ACC112 (cell line): ENCODE measurements at regions not wholly inside any gene's neighbourhood (a gene's known extent, or its start where the extent isn't known, plus 50 kb on each side); places are given as distances from the start of the nearest gene placed in this dataset.
A peak's percentile ranks its signal among the peaks of the same experiment; 100 is the strongest.

Experiments used
- H2AFZ ChIP-seq: fragments of 200-600 bp; sonication (generic); one replicate; pipeline ENCODE4 v1.6.0; 2017; ENCODE audit warnings: antibody characterized with exemption, low read length; ENCODE audit not compliant: unreplicated experiment
- H3K27ac ChIP-seq: fragments of 200-600 bp; sonication (generic); 2 replicates; pipeline ENCODE4 v1.5.1; 2014; ENCODE audit warnings: low read depth, mild to moderate bottlenecking, antibody characterized with exemption, low read length, moderate library complexity
- H3K27me3 ChIP-seq: fragments of 200-600 bp; sonication (generic); 2 replicates; pipeline ENCODE4 v1.6.1; 2014; ENCODE audit warnings: mild to moderate bottlenecking, antibody characterized with exemption, low read length, moderate library complexity, mixed read lengths; ENCODE audit not compliant: insufficient read depth
- H3K36me3 ChIP-seq: fragments of 200-600 bp; sonication (generic); 2 replicates; pipeline ENCODE4 v1.6.1; 2016; ENCODE audit warnings: mild to moderate bottlenecking, antibody characterized with exemption, low read length, moderate library complexity, mixed read lengths; ENCODE audit not compliant: insufficient read depth
- H3K4me1 ChIP-seq: fragments of 200-600 bp; sonication (generic); one replicate; pipeline ENCODE4 v1.6.1; 2016; ENCODE audit warnings: low read length, mixed read lengths; ENCODE audit not compliant: insufficient read depth, unreplicated experiment, control insufficient read depth
- H3K4me3 ChIP-seq: fragments of 200-600 bp; sonication (generic); 2 replicates; pipeline ENCODE4 v1.5.1; 2014; ENCODE audit warnings: mild to moderate bottlenecking, low read depth, low read length
- H3K79me2 ChIP-seq: fragments of 200-600 bp; sonication (generic); one replicate; pipeline ENCODE4 v1.6.0; 2016; ENCODE audit warnings: low read length; ENCODE audit not compliant: control insufficient read depth, unreplicated experiment, insufficient read depth

DNA sequence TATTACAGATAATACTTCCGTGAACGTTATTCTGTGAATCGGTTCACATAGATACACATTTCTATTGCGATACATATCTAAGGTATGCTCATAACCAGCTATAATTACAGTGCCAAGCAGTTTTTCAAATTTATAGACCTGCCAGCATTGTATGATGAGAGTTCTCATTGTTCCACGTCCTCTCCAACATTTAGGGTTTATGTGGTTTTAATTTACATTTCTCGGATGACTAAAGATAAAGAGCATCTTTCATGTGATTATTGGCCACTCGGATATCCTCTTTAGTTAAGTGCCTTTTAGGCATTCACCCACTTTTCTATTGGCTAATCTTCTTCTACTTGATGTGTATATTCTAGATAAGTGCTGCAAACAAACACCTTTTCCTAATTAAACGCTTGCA is 134.7 kb upstream of the CCDC54 start:
- Histone ChIP-seq H3K36me3 (peaks cover 12% of the 10 kb centered on the region; the same call in 1 of the 2 replicates), H3K27ac (no peak overlapping the region), H3K4me1 (peaks cover 26% of the 10 kb centered on the region), H3K27me3 (no peaks in the 10 kb centered on the region), H3K79me2 (peaks cover 49% of the 10 kb centered on the region), H2AFZ (no peak overlapping the region), H3K4me3 (peak overlapping the region; percentile 97)

DNA sequence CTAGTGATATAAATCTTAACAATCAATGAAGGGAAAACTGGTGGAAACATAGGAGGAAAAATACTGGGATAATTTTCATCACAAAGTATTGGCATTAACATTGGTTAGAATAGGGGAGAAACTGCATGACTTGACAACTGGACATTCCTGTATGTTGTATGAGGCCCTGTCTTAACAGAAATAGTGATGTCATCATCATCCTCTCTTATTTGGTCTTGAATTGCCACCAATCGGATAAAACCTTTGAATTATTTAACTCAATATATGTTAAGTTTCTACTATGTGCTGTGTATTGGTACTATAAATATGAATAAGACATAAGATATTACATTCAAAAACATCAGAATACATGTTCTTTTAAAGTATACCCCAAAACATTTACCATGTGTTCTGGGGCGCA is 130.1 kb upstream of the CCDC54 start:
- H3K27me3 ChIP-seq: no peaks in the 10 kb centered on the region
- no peak overlapping the region for H3K27ac ChIP-seq

DNA sequence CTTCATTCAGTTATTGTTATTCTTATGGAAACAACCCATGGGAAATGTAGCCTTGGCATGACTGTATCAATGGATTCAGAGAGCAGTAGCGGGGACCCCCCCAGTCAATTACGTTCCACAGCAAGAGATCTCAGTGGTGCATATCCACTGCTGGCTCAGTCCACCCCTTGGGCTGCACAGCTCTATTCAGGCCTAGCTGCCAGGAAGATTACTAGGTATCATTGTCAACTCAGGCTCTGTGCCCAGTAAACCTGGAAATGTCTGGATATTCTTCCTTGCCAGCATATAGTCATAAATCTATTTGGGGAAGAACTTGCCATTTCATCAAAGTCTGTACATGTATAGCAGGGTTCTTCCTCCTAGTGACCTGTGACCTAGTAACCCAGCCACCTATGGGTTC is 128.1 kb upstream of the CCDC54 start:
- H2AFZ ChIP-seq: no peak overlapping the region
- H3K79me2 ChIP-seq: peaks cover 5% of the 10 kb centered on the region
- no peak overlapping the region for H3K4me3 ChIP-seq
- H3K4me1 ChIP-seq: no peaks in the 10 kb centered on the region
- H3K27ac ChIP-seq: no peak overlapping the region
- peaks cover 18% of the 10 kb centered on the region for H3K36me3 ChIP-seq
- H3K27me3 ChIP-seq: no peaks in the 10 kb centered on the region

More for the DNA sequence above, 130.1 kb upstream of the CCDC54 start:
- H3K79me2 ChIP-seq: peaks cover 20% of the 10 kb centered on the region
- no peak overlapping the region for H3K4me3 ChIP-seq
- peaks cover 18% of the 10 kb centered on the region for H3K36me3 ChIP-seq
- peaks cover 6% of the 10 kb centered on the region for H3K4me1 ChIP-seq
- no peak overlapping the region for H2AFZ ChIP-seq

DNA sequence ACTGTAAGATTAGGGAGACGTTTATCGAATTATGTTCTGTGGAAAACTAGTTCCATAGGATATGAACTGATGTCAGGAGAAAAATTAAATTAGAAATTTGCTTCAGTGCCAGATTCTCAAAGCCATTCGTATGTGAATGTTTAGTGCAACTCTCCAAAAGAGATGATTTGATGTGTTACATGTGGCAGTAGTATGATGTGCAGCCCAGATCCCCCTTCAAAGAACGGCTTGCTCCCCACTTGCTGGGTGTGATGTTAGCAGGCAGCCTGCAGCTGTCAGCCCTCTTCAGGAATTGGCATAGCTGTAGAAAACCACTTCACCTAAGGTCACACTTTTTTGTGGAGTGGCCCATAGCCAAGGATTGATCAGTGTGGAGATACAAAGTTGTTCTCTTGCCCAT is 127.0 kb upstream of the CCDC54 start:
- H3K79me2 ChIP-seq: no peaks in the 10 kb centered on the region
- no peak overlapping the region for H2AFZ ChIP-seq
- peaks cover 18% of the 10 kb centered on the region for H3K36me3 ChIP-seq
- no peak overlapping the region for H3K4me3 ChIP-seq
- H3K27ac ChIP-seq: no peak overlapping the region
- no peaks in the 10 kb centered on the region for H3K27me3 ChIP-seq
- no peaks in the 10 kb centered on the region for H3K4me1 ChIP-seq

DNA sequence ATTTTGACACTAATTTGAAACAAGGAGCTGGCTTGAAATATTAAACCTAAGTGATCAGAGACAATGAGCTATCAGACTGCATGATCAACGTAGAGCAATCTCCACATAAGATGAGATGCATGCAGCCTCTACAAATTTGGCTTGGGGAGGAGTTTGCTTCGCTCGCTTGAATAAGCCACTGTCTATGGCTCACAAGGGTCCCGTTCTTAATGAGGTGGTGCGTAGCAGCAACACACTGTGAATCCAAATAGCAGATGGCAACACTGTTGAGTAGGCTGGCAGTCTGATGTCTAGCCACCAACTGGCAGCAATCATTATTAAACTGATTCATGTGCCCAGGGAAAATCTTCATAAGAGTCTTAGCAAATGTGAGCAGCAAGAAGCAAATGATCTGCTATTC is 125.4 kb upstream of the CCDC54 start:
- no peaks in the 10 kb centered on the region for H3K27me3 ChIP-seq
- no peak overlapping the region for H3K4me3 ChIP-seq
- peaks cover 9% of the 10 kb centered on the region; the same call in 1 of the 2 replicates for H3K36me3 ChIP-seq
- no peak overlapping the region for H2AFZ ChIP-seq
- H3K27ac ChIP-seq: no peak overlapping the region
- no peaks in the 10 kb centered on the region for H3K79me2 ChIP-seq
- no peaks in the 10 kb centered on the region for H3K4me1 ChIP-seq

DNA sequence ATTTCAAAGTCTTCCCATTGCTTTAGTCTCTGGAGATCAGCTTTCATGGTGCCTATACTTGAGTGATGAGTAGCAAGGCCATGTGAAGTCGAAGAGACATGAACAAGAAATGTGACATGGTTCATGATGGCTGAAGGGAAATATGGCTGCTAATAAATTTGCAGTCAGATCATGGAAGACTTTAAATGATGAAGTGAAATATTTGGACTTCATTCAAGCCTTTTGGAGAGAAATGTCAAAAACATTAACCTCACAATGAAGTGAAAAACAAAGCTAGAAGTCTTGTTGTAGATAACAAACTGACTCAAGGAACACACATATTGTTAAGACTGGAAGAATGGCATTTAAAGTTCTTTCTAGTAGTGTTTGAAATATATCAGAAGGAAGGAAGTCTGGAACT is 120.3 kb upstream of the CCDC54 start:
- Histone ChIP-seq H3K4me1 (peaks cover 5% of the 10 kb centered on the region), H3K4me3 (no peak overlapping the region), H3K27ac (no peak overlapping the region), H3K36me3 (no peaks in the 10 kb centered on the region), H2AFZ (no peak overlapping the region), H3K79me2 (no peaks in the 10 kb centered on the region), H3K27me3 (no peaks in the 10 kb centered on the region)

DNA sequence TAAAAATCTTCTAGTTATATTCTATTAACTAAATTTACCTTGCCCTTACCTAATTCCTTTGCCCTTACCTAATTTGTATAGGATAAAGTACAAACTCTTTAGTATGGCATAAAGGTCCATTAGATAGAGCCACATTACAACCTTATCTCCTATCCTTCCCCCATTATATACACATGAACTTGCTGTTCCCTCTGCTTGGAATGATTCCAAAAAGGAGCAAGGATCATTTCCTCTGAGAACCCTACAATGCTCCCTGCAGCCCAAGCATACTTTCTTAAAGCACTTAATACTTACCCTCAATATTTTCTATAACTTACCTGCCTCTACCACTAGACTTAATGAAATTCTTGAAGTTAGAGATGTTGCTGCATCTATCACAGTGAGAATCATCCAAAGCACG is 118.9 kb upstream of the CCDC54 start:
- Histone ChIP-seq H3K27me3 (no peaks in the 10 kb centered on the region), H2AFZ (no peak overlapping the region), H3K4me3 (no peak overlapping the region), H3K4me1 (peaks cover 13% of the 10 kb centered on the region), H3K79me2 (no peaks in the 10 kb centered on the region), H3K36me3 (no peaks in the 10 kb centered on the region), H3K27ac (no peak overlapping the region)

DNA sequence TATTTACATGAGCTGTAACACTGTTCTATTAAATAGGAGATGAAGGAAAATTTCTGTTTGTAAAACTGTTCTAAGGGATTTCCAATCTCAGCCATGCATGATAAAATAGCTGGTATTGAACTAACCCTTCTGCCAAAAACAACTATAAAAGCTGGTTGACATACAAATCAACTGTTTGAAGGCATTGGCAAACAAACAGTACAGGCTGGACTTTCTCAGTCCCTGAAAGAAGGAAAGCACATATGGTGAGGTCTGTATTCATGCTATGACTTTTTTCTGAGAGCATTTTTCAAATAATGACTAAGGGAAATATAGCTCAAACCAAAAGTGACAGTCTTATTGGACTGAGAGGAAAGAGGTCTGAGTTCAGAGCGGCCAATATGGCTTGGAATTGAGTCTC is 117.0 kb upstream of the CCDC54 start:
- Histone ChIP-seq H3K4me3 (no peak overlapping the region), H3K27me3 (no peaks in the 10 kb centered on the region), H3K36me3 (no peaks in the 10 kb centered on the region), H3K79me2 (no peaks in the 10 kb centered on the region), H3K27ac (no peak overlapping the region), H3K4me1 (peaks cover 19% of the 10 kb centered on the region), H2AFZ (no peak overlapping the region)

DNA sequence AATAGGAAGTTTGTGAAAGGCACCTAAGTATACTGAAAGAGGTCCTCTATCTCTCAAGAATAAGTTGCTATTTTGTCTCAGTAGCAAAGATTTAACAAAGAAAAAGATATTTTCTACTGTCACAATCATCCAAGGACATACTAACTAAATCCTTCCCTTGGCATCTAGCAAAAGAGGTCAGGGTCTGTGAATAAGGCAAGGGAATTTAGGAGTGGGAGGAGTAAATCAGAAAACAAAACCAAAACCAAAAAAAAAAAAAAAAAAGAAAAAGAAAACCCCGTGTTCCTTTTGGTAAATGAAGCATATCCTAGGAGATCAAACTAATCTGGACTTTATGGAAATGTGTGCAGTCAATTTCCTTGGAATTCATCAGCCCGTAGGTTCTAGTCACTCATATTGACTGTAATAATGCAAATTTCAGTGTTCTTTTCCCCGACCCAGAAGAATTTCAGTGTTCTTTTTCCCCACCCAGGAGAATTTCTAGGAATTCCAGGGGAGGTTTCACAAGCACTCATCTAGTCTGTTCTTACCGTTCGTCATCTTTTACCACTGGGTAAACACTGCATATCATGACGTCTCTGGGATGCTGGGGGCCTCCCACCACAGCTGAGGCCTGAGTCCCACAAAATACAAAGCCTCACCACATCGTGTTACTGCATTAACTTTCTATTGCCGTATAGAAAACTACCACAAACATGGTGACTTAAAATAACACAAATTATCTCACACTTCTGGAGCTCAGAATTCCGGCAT is 113.8 kb upstream of the CCDC54 start:
- Histone ChIP-seq H3K27me3 (no peaks in the 10 kb centered on the region), H3K79me2 (no peaks in the 10 kb centered on the region), H2AFZ (peak overlapping the region; percentile 90), H3K4me1 (peaks cover 15% of the 10 kb centered on the region), H3K36me3 (no peaks in the 10 kb centered on the region), H3K4me3 (peak overlapping the region; percentile 70), H3K27ac (peak overlapping the region; percentile 68)

DNA sequence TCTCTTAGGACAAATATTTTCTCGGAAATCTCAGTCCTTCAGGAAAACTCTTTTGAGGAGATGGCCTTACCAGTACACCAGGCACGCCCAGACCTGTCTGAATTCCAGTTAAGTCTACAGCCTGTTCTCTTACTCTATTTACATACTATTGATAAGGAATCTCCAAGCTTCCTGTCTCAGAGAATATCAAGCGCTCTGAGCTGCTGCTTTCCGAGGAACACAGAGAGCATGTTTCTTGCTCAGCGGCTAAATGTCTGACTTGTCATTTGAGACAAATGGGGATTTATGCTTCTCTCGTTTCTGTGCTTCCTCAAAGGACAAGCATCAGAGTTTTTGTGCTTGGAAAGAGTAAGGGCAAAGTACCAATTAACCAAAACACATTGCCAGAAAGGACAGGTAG is 112.4 kb upstream of the CCDC54 start:
- H3K4me3 ChIP-seq: no peak overlapping the region
- H3K79me2 ChIP-seq: no peaks in the 10 kb centered on the region
- H3K4me1 ChIP-seq: peaks cover 14% of the 10 kb centered on the region
- no peak overlapping the region for H2AFZ ChIP-seq
- no peak overlapping the region for H3K27ac ChIP-seq
- H3K36me3 ChIP-seq: no peaks in the 10 kb centered on the region
- H3K27me3 ChIP-seq: no peaks in the 10 kb centered on the region

DNA sequence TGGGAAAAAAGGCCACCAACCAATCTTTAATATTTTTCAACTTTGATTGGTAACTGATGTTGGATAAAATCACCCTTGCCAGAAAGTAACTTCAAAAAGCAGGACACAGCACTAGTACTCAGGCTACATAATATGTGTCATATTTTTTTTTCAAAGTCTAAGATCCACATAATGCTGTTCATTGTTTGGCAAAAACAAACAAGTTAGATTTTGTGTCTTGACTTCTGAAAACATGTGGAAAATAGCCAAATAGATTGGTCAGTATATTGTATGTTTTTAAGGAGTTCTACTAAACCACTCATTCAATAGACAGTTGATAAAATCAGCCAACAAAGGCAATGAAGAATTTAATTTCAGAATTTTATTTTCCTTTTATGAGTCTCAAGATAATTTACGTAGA is 111.7 kb upstream of the CCDC54 start:
- Histone ChIP-seq H3K4me1 (peaks cover 14% of the 10 kb centered on the region), H3K4me3 (no peak overlapping the region), H3K36me3 (no peaks in the 10 kb centered on the region), H3K79me2 (no peaks in the 10 kb centered on the region), H2AFZ (no peak overlapping the region), H3K27me3 (no peaks in the 10 kb centered on the region), H3K27ac (no peak overlapping the region)
